Left lung (tissue), 4 donors: ENCODE measurements at regions not wholly inside any gene's neighbourhood (a gene's known extent, or its start where the extent isn't known, plus 50 kb on each side); places are given as distances from the start of the nearest gene placed in this dataset.
"Not testable (repeated sequence)": the region's sequence is repeated elsewhere in the genome, so short reads cannot be mapped to it uniquely, and the experiment has no call there.

Experiments
- ATAC-seq: fragments of 200-7000 bp; cut with Tn5 transposase; one replicate; pipeline ENCODE4 v1.9.1; 2020; ENCODE audit warnings: moderate library complexity
- DNase-seq, 4 donors: peaks; one replicate each; pipeline ENCODE4 v3.0.0-alpha.2; 2013 to 2020
- H3K27ac ChIP-seq, 2 donors: fragments of 200-600 bp; sonication (generic) in 1 of 2; one replicate each; pipeline versions ENCODE4 v1.5.0 to v1.8.0; 2020 to 2021
- H3K27me3 ChIP-seq, 2 donors: fragments of 200-600 bp; sonication (generic) in 1 of 2; one replicate each; pipeline versions ENCODE4 v1.5.0 to v1.8.0; 2020 to 2021
- H3K36me3 ChIP-seq, 2 donors: fragments of 200-600 bp; sonication (generic) in 1 of 2; one replicate each; pipeline versions ENCODE4 v1.5.0 to v1.8.0; 2020 to 2021
- H3K4me1 ChIP-seq, 2 donors: fragments of 200-600 bp; one replicate each; pipeline ENCODE4 v1.8.0; 2021
- H3K4me3 ChIP-seq, 2 donors: fragments of 200-600 bp; sonication (generic) in 1 of 2; one replicate each; pipeline versions ENCODE4 v1.5.0 to v1.8.0; 2020 to 2021; ENCODE audit warnings: mild to moderate bottlenecking in 1 of 2
- H3K9me3 ChIP-seq, 2 donors: fragments of 200-600 bp; sonication (generic) in 1 of 2; one replicate each; pipeline versions ENCODE4 v1.5.0 to v1.8.0; 2020 to 2021
- intact Hi-C, 2 donors: fragments of 100-400 bp; cut with DNase I; formaldehyde crosslinking; loops; one replicate each; pipeline versions ENCODE4 v1.11.2 to v1.14.2; 2022
- TF ChIP-seq, protein P1 (sequence below), 2 donors: fragments of 200-600 bp; sonication (generic) in 1 of 2; IDR thresholded peaks; one replicate each; pipeline versions ENCODE4 v1.5.0 to v1.8.0; 2021; ENCODE audit warnings: antibody characterized with exemption in 2 of 2
- donor health status: DM: no; HTN: yes; CAD: no.
- donor health status: DM: no; HTN: no; CAD: no.

DNA sequence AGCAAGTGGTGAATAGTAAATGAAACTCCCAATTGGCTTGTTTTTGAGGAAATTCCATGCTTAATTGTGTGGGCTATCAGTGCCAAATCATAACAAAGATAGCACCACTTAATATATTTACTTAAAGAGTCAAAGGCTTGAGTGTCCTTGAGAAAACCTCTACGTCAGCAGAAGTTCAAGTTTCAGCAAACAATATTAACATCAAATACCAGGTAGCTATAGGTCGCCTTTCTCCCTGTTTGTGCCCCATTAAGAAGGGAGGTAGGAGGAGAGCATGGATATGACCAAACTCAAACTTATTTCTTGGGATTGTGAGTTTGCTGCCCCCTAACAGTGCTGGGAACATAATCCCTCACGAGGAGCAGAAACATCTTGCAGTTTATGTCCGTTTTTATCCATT, 105.6 kb upstream of the SYN3 start:
- ATAC-seq: peak; percentile 80
- Histone ChIP-seq H3K9me3 (no peaks in the 10 kb centered on the region), H3K27ac (no peak overlapping the region), H3K36me3 (no peaks in the 10 kb centered on the region), H3K27me3 (no peaks in the 10 kb centered on the region), H3K4me1 (no peaks in the 10 kb centered on the region), H3K4me3 (no peak overlapping the region)
- DNase-seq: peak in 2 of 4 donors; percentile 22 to 65
- intact Hi-C loops: no loop called here
- TF ChIP-seq, protein P1, sequence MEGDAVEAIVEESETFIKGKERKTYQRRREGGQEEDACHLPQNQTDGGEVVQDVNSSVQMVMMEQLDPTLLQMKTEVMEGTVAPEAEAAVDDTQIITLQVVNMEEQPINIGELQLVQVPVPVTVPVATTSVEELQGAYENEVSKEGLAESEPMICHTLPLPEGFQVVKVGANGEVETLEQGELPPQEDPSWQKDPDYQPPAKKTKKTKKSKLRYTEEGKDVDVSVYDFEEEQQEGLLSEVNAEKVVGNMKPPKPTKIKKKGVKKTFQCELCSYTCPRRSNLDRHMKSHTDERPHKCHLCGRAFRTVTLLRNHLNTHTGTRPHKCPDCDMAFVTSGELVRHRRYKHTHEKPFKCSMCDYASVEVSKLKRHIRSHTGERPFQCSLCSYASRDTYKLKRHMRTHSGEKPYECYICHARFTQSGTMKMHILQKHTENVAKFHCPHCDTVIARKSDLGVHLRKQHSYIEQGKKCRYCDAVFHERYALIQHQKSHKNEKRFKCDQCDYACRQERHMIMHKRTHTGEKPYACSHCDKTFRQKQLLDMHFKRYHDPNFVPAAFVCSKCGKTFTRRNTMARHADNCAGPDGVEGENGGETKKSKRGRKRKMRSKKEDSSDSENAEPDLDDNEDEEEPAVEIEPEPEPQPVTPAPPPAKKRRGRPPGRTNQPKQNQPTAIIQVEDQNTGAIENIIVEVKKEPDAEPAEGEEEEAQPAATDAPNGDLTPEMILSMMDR (IDR thresholded peaks at IDR 0.05): no peak

DNA sequence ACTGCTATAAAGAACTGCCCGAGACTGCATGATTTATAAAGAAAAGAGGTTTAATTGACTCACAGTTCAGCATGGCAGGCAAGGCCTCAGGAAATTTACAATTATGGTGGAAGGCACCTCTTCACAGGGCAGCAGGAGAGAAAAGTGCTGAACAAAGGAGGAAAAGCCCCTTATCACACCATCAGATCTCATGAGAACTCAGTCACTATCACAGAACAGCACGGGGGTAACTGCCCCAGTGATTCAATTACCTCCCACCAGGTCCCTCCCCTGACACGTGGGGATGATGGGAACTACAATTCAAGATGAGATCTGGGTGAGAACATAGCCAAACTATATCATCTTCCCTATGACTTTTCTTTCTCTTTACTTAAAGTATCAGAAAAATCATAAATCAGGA, 104.0 kb upstream of the SYN3 start:
- H3K27ac ChIP-seq: no peak overlapping the region
- H3K4me1 ChIP-seq: no peaks in the 10 kb centered on the region
- no peak overlapping the region for H3K4me3 ChIP-seq
- no peaks in the 10 kb centered on the region for H3K36me3 ChIP-seq
- H3K27me3 ChIP-seq: no peaks in the 10 kb centered on the region
- DNase-seq (no peak), ATAC-seq (no peak)
- intact Hi-C loops: no loop called here
- no peaks in the 10 kb centered on the region for H3K9me3 ChIP-seq
- TF ChIP-seq, protein P1 (IDR thresholded peaks at IDR 0.05): no peak

DNA sequence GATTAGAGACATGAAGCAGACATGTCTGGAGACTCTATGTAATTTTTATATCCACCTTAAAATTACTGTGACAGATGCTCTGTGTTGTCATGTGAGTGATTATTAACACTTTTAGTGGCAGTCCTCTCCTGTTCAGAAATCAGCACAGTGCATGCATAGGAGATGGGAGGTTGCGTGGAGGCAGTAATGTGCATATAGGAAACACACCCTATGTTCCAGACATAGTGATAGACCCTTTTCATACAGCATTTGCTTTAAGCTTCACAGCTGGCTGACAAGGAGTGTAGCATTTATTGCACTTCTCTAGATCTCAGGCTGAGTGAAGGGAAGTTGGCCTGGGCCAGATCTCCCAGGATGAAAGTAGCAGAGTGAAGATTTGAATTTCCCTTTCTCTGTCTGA, 102.3 kb upstream of the SYN3 start:
- no peaks in the 10 kb centered on the region for H3K36me3 ChIP-seq
- H3K27ac ChIP-seq: no peak overlapping the region
- no peaks in the 10 kb centered on the region for H3K27me3 ChIP-seq
- H3K4me1 ChIP-seq: no peaks in the 10 kb centered on the region
- DNase-seq (no peak), ATAC-seq (no peak)
- intact Hi-C loops: no loop called here
- H3K4me3 ChIP-seq: no peak overlapping the region
- H3K9me3 ChIP-seq: peaks cover 0 to 5% of the 10 kb centered on the region in 2 donors
- TF ChIP-seq, protein P1 (IDR thresholded peaks at IDR 0.05): no peak

DNA sequence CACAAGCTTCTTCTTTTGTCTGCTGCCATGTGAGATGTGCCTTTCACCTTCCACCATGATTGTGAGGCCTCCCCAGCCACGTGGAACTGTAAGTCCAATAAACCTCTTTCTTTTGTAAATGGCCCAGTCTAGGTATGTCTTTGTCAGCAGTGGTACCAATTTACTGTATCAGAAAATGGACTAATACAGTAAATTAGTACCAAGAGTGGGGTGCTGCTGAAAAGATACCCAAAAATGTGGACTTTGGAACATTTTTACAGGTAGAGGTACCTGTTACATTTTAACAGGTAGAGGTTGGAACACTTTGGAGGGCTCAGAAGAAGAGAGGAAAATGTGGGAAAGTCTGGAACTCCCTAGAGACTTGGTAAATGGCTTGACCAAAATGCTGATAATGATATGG, 96.8 kb upstream of the SYN3 start:
- H3K27me3 ChIP-seq, H3K4me1 ChIP-seq, intact Hi-C loops, H3K4me3 ChIP-seq, ATAC-seq, H3K36me3 ChIP-seq, H3K27ac ChIP-seq, DNase-seq: not testable (repeated sequence)
- peaks cover 0 to 21% of the 10 kb centered on the region in 2 donors for H3K9me3 ChIP-seq

DNA sequence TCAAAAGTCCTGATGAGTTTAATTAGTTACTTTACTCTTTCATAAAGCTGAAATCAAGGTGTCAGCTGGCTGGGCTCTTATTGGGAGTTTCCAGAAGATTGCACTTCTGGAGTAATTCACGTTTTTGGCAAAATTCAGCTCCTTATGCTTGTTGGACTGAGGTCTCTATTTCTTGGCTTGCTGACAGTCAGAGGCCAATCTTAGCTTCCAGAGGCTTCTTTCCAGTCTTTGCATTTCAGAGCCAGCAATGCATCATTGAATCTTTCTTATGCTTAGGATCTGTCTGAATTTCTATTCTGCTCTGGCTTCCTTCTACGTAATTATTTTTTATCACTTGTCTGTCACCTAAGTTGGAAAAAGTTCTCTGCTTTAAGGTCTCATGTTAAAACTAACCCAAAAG, 91.4 kb upstream of the SYN3 start:
- Histone ChIP-seq H3K9me3 (peaks cover 0 to 6% of the 10 kb centered on the region in 2 donors), H3K4me1 (no peaks in the 10 kb centered on the region), H3K4me3 (no peak overlapping the region), H3K27ac (no peak overlapping the region), H3K36me3 (no peaks in the 10 kb centered on the region), H3K27me3 (no peaks in the 10 kb centered on the region)
- intact Hi-C loops: no loop called here
- DNase-seq: no peak
- TF ChIP-seq, protein P1 (IDR thresholded peaks at IDR 0.05): no peak
- no peak for ATAC-seq

DNA sequence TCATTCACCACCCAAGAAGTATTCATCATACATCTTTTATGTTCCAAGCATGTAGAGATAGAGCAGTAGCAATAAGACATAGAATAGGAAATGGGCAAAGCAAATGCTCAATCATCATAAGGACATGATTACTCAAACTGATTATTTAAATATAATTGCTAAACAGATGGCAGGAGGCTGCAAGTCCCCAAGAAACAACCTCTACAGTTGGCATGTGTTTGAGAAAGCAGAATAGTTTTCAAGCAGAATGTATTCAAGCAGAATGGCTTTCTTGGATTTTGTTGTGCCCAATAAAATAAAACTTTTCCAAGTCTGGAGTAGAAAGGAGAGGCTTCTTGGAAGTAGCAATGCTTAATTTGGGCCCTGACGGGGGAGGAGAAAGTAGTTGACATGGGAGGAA, 86.5 kb upstream of the SYN3 start:
- intact Hi-C loops: no loop called here
- no peaks in the 10 kb centered on the region for H3K9me3 ChIP-seq
- no peak overlapping the region for H3K4me3 ChIP-seq
- H3K4me1 ChIP-seq: no peaks in the 10 kb centered on the region
- ATAC-seq (no peak), DNase-seq (no peak)
- TF ChIP-seq, protein P1 (IDR thresholded peaks at IDR 0.05): no peak
- no peaks in the 10 kb centered on the region for H3K36me3 ChIP-seq
- H3K27ac ChIP-seq: no peak overlapping the region
- H3K27me3 ChIP-seq: no peaks in the 10 kb centered on the region
